Neural progenitor cell (in vitro differentiated cells): ENCODE measurements at regions not wholly inside any gene's neighbourhood (a gene's known extent, or its start where the extent isn't known, plus 50 kb on each side); places are given as distances from the start of the nearest gene placed in this dataset.

Experiments
- DNase-seq: peaks from one replicate; pipeline ENCODE4 v3.0.0-alpha.2; 2016; ENCODE audit warnings: low spot score
- H2AFZ ChIP-seq: fragments of 200-600 bp; sonication (generic); replicated peaks from 2 replicates; pipeline ENCODE4 v1.6.1; 2016; ENCODE audit warnings: antibody characterized with exemption
- H3F3A ChIP-seq: fragments of 200-600 bp; sonication (generic); 2 replicates; pipeline ENCODE4 v1.6.1; 2016; ENCODE audit warnings: antibody characterized with exemption, low read depth
- H3K27ac ChIP-seq: fragments of 200-600 bp; sonication (generic); 2 replicates; pipeline ENCODE4 v1.5.1; 2016; ENCODE audit warnings: mild to moderate bottlenecking
- H3K27me3 ChIP-seq: fragments of 200-600 bp; sonication (generic); 2 replicates; pipeline ENCODE4 v1.6.1; 2016; ENCODE audit warnings: mild to moderate bottlenecking, moderate library complexity
- H3K36me3 ChIP-seq: fragments of 200-600 bp; sonication (generic); 2 replicates; pipeline ENCODE4 v1.5.1; 2016
- H3K4me1 ChIP-seq: fragments of 200-600 bp; sonication (generic); 2 replicates; pipeline ENCODE4 v1.6.1; 2016; ENCODE audit warnings: mixed run types
- H3K4me2 ChIP-seq: fragments of 200-600 bp; sonication (generic); 2 replicates; pipeline ENCODE4 v1.6.1; 2016
- H3K4me3 ChIP-seq: fragments of 200-600 bp; sonication (generic); 2 replicates; pipeline ENCODE4 v1.5.1; 2016
- H3K79me2 ChIP-seq: fragments of 200-600 bp; sonication (generic); 2 replicates; pipeline ENCODE4 v1.6.1; 2016; ENCODE audit warnings: low read depth
- H3K9ac ChIP-seq: fragments of 200-600 bp; sonication (generic); 2 replicates; pipeline ENCODE4 v1.6.1; 2016
- H3K9me3 ChIP-seq: fragments of 200-600 bp; sonication (generic); 2 replicates; pipeline ENCODE4 v1.5.1; 2016; ENCODE audit warnings: low read depth
- H4K20me1 ChIP-seq: fragments of 200-600 bp; sonication (generic); 2 replicates; pipeline ENCODE4 v1.6.1; 2016; ENCODE audit warnings: low read depth
- H3K27ac Mint-ChIP-seq: 3 replicates; pipeline ENCODE4 v1.8.0; 2021; ENCODE audit warnings: mixed read lengths
- H3K27me3 Mint-ChIP-seq: 2 replicates; pipeline ENCODE4 v1.8.0; 2022; ENCODE audit warnings: low read depth, mild to moderate bottlenecking, inconsistent platforms, moderate library complexity, mixed read lengths; ENCODE audit not compliant: insufficient read depth
- H3K36me3 Mint-ChIP-seq: 3 replicates; pipeline ENCODE4 v1.8.0; 2021; ENCODE audit warnings: mixed read lengths
- H3K4me1 Mint-ChIP-seq: 3 replicates; pipeline ENCODE4 v1.8.0; 2021; ENCODE audit warnings: mixed read lengths
- H3K4me3 Mint-ChIP-seq: 3 replicates; pipeline ENCODE4 v1.8.0; 2021; ENCODE audit warnings: mild to moderate bottlenecking, moderate library complexity, mixed read lengths
- H3K9me3 Mint-ChIP-seq: 3 replicates; pipeline ENCODE4 v1.8.0; 2020; ENCODE audit warnings: mixed read lengths
- EZH2 ChIP-seq: fragments of 200-600 bp; sonication (generic); IDR thresholded peaks from 2 replicates; pipeline ENCODE4 v1.6.1; 2017; ENCODE audit warnings: antibody characterized with exemption, mild to moderate bottlenecking, moderate library complexity
- EZH2phosphoT487 ChIP-seq: fragments of 200-600 bp; sonication (generic); IDR thresholded peaks from 2 replicates; pipeline ENCODE4 v1.6.1; 2017; ENCODE audit warnings: antibody characterized with exemption
- TF ChIP-seq, protein P1 (sequence below): fragments of 200-600 bp; sonication (generic); IDR thresholded peaks from 2 replicates; pipeline ENCODE4 v1.5.1; 2017; ENCODE audit warnings: antibody characterized with exemption, mild to moderate bottlenecking

DNA sequence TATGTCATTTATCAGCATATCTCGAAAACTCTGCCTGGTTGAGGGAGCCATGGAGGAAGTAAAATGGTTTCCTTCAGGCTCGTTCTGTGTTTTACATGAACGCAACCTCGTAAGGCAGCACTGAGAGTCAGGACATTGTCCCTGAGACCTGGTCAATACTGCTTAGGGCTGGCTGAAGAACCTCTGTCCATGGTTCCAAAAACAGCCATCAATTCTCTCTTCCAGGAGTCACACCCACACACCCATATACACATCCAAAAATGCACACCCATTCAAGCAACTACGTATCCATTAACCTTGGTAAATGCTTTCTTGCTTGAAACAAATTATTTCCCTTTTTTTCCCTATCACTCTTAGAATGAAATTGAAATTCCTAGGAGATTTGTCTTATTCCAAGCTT is 91.0 kb upstream of the CHL1 start:
- Mint-ChIP-seq H3K27ac (no peak overlapping the region), H3K4me1 (peaks cover 49% of the 10 kb centered on the region), H3K9me3 (no peaks in the 10 kb centered on the region), H3K27me3 (no peaks in the 10 kb centered on the region), H3K4me3 (no peak overlapping the region), H3K36me3 (no peaks in the 10 kb centered on the region)
- H3K36me3 ChIP-seq, result no peaks in the 10 kb centered on the region
- H4K20me1 ChIP-seq, result no peaks in the 10 kb centered on the region
- no peaks in the 10 kb centered on the region for H3K27me3 ChIP-seq
- no peak overlapping the region for H3K9ac ChIP-seq
- peaks cover 65% of the 10 kb centered on the region for H3K4me1 ChIP-seq
- no peak overlapping the region for H2AFZ ChIP-seq
- no peak overlapping the region for H3K4me2 ChIP-seq
- peaks cover 8% of the 10 kb centered on the region for H3F3A ChIP-seq
- no peak overlapping the region for H3K4me3 ChIP-seq
- no peaks in the 10 kb centered on the region for H3K9me3 ChIP-seq
- no peaks in the 10 kb centered on the region for H3K79me2 ChIP-seq
- TF ChIP-seq EZH2phosphoT487 (no peak), EZH2 (no peak)
- TF ChIP-seq, protein P1, sequence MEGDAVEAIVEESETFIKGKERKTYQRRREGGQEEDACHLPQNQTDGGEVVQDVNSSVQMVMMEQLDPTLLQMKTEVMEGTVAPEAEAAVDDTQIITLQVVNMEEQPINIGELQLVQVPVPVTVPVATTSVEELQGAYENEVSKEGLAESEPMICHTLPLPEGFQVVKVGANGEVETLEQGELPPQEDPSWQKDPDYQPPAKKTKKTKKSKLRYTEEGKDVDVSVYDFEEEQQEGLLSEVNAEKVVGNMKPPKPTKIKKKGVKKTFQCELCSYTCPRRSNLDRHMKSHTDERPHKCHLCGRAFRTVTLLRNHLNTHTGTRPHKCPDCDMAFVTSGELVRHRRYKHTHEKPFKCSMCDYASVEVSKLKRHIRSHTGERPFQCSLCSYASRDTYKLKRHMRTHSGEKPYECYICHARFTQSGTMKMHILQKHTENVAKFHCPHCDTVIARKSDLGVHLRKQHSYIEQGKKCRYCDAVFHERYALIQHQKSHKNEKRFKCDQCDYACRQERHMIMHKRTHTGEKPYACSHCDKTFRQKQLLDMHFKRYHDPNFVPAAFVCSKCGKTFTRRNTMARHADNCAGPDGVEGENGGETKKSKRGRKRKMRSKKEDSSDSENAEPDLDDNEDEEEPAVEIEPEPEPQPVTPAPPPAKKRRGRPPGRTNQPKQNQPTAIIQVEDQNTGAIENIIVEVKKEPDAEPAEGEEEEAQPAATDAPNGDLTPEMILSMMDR, result no peak
- no peak overlapping the region for H3K27ac ChIP-seq
- DNase-seq, result peak; percentile 9

DNA sequence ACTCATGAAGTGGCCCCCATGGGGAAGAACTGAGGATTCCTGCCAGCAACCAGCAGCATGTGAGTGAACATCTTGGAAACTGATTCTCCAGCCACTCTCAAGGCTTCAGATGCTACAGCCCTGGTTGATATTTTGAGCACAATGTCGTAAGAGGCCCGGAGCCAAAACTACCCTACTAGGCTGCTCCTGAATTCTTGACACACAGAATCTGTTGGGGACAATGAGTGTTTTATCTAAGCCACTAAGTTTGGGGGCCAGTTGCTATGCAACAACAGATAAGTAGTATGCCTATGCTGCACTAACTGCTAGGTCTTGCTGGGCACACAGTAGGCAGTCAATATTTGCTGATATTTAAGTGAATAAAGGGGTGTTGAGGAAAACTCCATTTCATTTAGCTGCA is 89.9 kb upstream of the CHL1 start:
- H3K27me3 ChIP-seq, result no peaks in the 10 kb centered on the region
- no peak overlapping the region for H3K4me3 Mint-ChIP-seq
- H3K9ac ChIP-seq, result no peak overlapping the region
- H4K20me1 ChIP-seq, result no peaks in the 10 kb centered on the region
- H3K9me3 Mint-ChIP-seq, result no peaks in the 10 kb centered on the region
- no peak overlapping the region for H3K4me3 ChIP-seq
- no peak overlapping the region for H3K27ac Mint-ChIP-seq
- H3K27me3 Mint-ChIP-seq, result no peaks in the 10 kb centered on the region
- no peaks in the 10 kb centered on the region for H3K79me2 ChIP-seq
- no peak overlapping the region for H2AFZ ChIP-seq
- no peak overlapping the region for H3K27ac ChIP-seq
- H3F3A ChIP-seq, result peaks cover 8% of the 10 kb centered on the region
- H3K4me2 ChIP-seq, result no peak overlapping the region
- no peaks in the 10 kb centered on the region for H3K36me3 Mint-ChIP-seq
- H3K9me3 ChIP-seq, result no peaks in the 10 kb centered on the region
- H3K4me1 ChIP-seq, result peaks cover 58% of the 10 kb centered on the region
- peak; percentile 17 for DNase-seq
- peaks cover 49% of the 10 kb centered on the region for H3K4me1 Mint-ChIP-seq
- H3K36me3 ChIP-seq, result no peaks in the 10 kb centered on the region
- TF ChIP-seq, protein P1, result no peak
- TF ChIP-seq EZH2phosphoT487 (no peak), EZH2 (no peak)

DNA sequence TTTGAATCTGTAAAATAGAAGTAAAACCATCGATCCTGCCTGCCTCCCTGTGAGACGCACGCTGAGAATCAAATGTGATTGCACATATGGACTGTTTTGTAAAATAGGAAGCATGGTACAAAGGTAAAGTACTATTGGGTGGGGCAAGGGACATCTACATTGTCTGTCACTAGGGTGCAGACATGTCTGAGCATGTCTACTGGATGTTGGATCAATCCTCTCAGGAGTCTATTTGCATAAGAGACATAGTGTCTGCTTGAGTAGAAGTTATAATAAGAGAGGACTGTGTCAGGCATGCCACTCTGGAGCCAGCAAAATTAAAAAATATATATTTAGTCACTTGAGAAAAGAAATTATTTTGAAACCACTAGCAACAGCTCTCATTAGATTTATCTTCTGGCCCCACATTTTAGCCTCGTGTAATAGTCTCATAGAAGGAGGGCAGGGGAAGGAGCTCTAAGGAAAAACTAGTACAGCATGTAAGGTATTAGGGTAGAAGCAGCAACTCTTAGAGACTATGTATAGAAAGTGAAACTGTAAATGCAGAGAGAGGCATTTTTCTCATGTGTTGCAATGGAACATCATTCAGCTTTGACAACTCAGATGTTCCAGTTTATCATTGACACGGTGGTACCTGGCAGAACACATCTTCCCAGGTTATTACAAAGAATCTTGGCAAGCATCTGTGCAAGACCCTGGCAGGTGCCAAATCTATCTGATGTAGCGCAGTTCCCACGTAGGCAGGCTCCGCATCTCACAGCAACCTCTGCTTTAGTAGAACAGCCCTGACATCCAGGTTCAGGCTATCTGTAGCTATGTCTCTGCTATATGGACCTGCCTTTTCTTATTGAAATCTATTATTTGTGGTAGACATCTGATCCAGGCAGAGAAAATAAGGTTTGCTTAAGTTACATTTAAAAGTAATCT is 85.2 kb upstream of the CHL1 start:
- Mint-ChIP-seq H3K27me3 (peaks cover 4% of the 10 kb centered on the region), H3K4me1 (peaks cover 34% of the 10 kb centered on the region), H3K4me3 (peak overlapping the region; percentile 11), H3K9me3 (no peaks in the 10 kb centered on the region), H3K36me3 (no peaks in the 10 kb centered on the region), H3K27ac (peak overlapping the region; percentile 8)
- Histone ChIP-seq H3K4me2 (no peak overlapping the region), H4K20me1 (no peaks in the 10 kb centered on the region), H3K9ac (no peak overlapping the region), H3K4me3 (no peak overlapping the region), H3K9me3 (no peaks in the 10 kb centered on the region), H2AFZ (no peak overlapping the region), H3K79me2 (no peaks in the 10 kb centered on the region), H3K27me3 (no peaks in the 10 kb centered on the region), H3K36me3 (no peaks in the 10 kb centered on the region), H3K4me1 (peaks cover 23% of the 10 kb centered on the region), H3K27ac (no peak overlapping the region), H3F3A (no peaks in the 10 kb centered on the region)
- TF ChIP-seq EZH2 (no peak), EZH2phosphoT487 (no peak)
- TF ChIP-seq, protein P1, result no peak
- DNase-seq, result no peak
